BJ (cell line): ENCODE measurements at regions not wholly inside any gene's neighbourhood (a gene's known extent, or its start where the extent isn't known, plus 50 kb on each side); places are given as distances from the start of the nearest gene placed in this dataset.

ENCODE experiments used
- CTCF ChIA-PET: fragments of 350-600 bp; formaldehyde crosslinking; extraction: SDS; loops from one replicate; lab custom pipeline; 2021; ENCODE audit warnings: antibody characterized with exemption, inconsistent platforms; lab: Yijun Ruan, JAX
- POLR2A ChIA-PET: fragments of 300-600 bp; sonication (Branson Sonifier 250); formaldehyde crosslinking; extraction: SDS; loops from one replicate; lab custom pipeline; 2021; ENCODE audit warnings: antibody characterized with exemption; lab: Charles Lee
- DNase-seq: peaks from one replicate; pipeline ENCODE4 v3.0.0-alpha.2; 2011; ENCODE audit warnings: low read depth
- H3K27me3 ChIP-seq: 2 replicates; pipeline ENCODE4 v1.6.0; 2011; ENCODE audit warnings: low read length; ENCODE audit not compliant: control insufficient read depth, insufficient read depth
- H3K36me3 ChIP-seq: 2 replicates; pipeline ENCODE4 v1.5.1; 2011; ENCODE audit warnings: low read length; ENCODE audit not compliant: control insufficient read depth, insufficient read depth
- H3K4me3 ChIP-seq: 2 replicates; pipeline ENCODE4 v1.5.1; 2011; ENCODE audit warnings: low read depth, mild to moderate bottlenecking, control low read depth, low read length
- TF ChIP-seq, protein P1 (sequence below): IDR thresholded peaks from 2 replicates; pipeline ENCODE4 v1.5.1; 2011; ENCODE audit warnings: low read depth, mild to moderate bottlenecking, control low read depth, inconsistent platforms, low read length, moderate library complexity; ENCODE audit not compliant: insufficient read depth

DNA sequence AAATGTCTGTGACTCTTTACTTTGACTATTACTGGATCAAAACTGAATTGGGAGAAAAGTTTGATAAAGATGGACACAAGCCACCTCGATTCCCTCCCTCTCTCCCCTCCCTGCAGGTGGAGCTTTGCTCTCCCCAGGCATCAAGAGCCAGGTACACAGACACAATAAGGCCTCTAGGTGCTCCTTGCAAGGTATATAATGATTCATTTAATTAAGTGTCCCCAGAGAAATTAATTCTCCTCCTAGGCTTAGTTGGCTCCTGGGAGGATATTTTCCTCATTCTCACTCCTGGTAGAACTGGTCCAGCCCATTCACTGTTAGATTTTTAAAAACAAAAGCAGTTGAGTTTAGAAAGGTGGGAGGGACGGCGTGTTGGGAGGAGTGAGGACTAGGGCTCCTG, 352.4 kb upstream of the SMIM21 start:
- ChIA-PET CTCF (no interaction called here), POLR2A (no interaction called here)
- Histone ChIP-seq H3K27me3 (peaks cover 4% of the 10 kb centered on the region; the same call in 1 of the 2 replicates), H3K4me3 (no peak overlapping the region), H3K36me3 (no peaks in the 10 kb centered on the region)
- DNase-seq, result no peak
- TF ChIP-seq, protein P1, sequence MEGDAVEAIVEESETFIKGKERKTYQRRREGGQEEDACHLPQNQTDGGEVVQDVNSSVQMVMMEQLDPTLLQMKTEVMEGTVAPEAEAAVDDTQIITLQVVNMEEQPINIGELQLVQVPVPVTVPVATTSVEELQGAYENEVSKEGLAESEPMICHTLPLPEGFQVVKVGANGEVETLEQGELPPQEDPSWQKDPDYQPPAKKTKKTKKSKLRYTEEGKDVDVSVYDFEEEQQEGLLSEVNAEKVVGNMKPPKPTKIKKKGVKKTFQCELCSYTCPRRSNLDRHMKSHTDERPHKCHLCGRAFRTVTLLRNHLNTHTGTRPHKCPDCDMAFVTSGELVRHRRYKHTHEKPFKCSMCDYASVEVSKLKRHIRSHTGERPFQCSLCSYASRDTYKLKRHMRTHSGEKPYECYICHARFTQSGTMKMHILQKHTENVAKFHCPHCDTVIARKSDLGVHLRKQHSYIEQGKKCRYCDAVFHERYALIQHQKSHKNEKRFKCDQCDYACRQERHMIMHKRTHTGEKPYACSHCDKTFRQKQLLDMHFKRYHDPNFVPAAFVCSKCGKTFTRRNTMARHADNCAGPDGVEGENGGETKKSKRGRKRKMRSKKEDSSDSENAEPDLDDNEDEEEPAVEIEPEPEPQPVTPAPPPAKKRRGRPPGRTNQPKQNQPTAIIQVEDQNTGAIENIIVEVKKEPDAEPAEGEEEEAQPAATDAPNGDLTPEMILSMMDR, result no peak

DNA sequence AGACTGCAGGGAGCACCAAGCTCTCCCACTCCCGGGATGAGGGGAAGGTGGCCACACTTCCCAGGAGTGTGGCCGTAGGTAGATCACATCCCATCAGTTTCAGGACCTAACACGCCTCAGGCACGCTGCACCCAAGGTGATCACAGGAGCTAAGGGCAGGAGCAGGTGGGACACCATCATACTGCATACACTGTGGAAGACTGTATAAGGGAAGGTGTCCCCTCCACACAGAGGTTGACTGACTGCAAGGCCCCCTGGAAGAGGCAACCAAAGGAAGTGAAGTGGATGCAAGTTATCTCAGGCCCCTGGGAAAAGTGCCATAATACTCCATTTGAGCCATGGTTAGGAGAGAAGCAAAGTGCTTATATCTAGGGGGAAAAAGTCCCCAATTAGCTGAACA, 351.9 kb upstream of the SMIM21 start:
- Histone ChIP-seq H3K4me3 (no peak overlapping the region), H3K27me3 (peaks cover 4% of the 10 kb centered on the region; the same call in 1 of the 2 replicates), H3K36me3 (no peaks in the 10 kb centered on the region)
- CTCF ChIA-PET, result no interaction called here
- POLR2A ChIA-PET, result no interaction called here
- TF ChIP-seq, protein P1, result no peak
- no peak for DNase-seq

DNA sequence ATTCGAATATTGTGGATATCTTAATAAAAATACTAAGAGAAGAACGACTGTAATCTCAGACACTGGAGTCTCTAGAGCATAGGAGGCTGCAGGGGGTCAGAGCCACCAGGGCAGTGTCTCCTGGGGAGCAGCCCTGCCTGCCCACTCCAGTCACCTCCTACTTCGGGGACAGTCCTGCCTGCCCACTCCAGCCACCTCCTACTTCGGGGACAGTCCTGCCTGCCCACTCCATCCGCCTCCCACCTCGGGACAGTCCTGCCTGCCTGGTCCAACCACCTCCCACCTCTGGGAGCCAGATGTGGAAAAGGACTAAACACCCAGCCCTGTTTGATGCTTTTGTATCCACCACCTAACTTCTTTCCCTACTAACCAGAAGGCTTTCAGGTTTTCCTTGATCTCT, 350.1 kb upstream of the SMIM21 start:
- DNase-seq, result no peak
- TF ChIP-seq, protein P1, result no peak
- Histone ChIP-seq H3K4me3 (no peak overlapping the region), H3K27me3 (peaks cover 1% of the 10 kb centered on the region; the same call in 1 of the 2 replicates), H3K36me3 (no peaks in the 10 kb centered on the region)
- CTCF ChIA-PET, result no interaction called here
- POLR2A ChIA-PET, result no interaction called here

DNA sequence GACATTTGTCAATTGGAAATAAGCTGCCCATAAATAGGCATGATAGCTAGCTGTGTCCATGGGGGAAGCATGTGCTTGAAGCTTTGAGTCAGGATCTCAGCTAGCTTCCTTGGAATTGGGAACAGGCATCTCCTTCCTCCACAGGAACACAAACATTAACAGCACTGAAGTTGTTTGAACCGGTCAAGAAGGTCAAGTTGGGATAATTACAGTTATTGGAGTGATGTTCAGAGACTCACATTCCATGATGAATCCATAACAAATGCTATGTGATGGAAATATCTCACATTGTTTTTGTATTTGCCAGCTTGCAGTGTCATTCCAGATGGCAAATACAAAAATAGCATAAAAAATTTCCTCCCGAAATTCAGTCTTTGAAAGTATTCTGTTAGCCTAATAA, 347.6 kb upstream of the SMIM21 start:
- ChIA-PET POLR2A (interaction anchor here (0.6 kb wide), 2 partner anchors 8 to 624 kb away, joined by 3 to 4 read pairs; no protein-coding TSS in a partner anchor), CTCF (no interaction called here)
- Histone ChIP-seq H3K36me3 (no peaks in the 10 kb centered on the region), H3K4me3 (no peak overlapping the region), H3K27me3 (peaks cover 1% of the 10 kb centered on the region; the same call in 1 of the 2 replicates)
- TF ChIP-seq, protein P1, result no peak
- DNase-seq, result no peak

DNA sequence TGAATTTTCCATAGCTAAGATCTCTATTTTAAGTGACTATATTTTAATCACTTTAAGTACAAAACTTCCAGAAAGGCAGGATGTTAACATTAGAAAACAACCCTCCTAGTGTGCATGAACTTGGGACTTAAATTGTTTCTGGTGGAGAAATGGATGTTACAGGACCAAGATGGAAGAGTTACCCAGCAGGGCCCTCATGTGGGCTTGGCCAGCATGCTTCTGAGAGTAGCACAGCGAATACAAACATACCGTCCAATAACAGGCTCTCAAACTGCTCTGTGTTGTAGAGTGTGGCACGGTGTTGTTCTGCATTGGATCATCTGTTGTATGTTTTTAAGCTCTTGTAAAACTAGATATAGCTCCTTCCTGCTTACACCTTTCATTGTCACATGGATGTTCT, 346.1 kb upstream of the SMIM21 start:
- CTCF ChIA-PET, result no interaction called here
- TF ChIP-seq, protein P1, result no peak
- Histone ChIP-seq H3K27me3 (peaks cover 1% of the 10 kb centered on the region; the same call in 1 of the 2 replicates), H3K36me3 (no peaks in the 10 kb centered on the region), H3K4me3 (no peak overlapping the region)
- DNase-seq, result no peak
- POLR2A ChIA-PET, result no interaction called here
